Parathyroid adenoma (tissue), 2 donors: ENCODE measurements at regions not wholly inside any gene's neighbourhood (a gene's known extent, or its start where the extent isn't known, plus 50 kb on each side); places are given as distances from the start of the nearest gene placed in this dataset.

Source experiments
- H2AFZ ChIP-seq: fragments of 300-600 bp; sonication (generic); one replicate; pipeline ENCODE4 v1.7.0; 2017; ENCODE audit warnings: antibody characterized with exemption, mild to moderate bottlenecking
- H3K27ac ChIP-seq: fragments of 300-600 bp; sonication (generic); one replicate; pipeline ENCODE4 v1.7.0; 2017
- H3K27me3 ChIP-seq: fragments of 300-600 bp; sonication (generic); one replicate; pipeline ENCODE4 v1.7.0; 2017; ENCODE audit warnings: low read length; ENCODE audit not compliant: control insufficient read depth, insufficient read depth
- H3K36me3 ChIP-seq: fragments of 300-600 bp; sonication (generic); one replicate; pipeline ENCODE4 v1.7.0; 2017; ENCODE audit warnings: low read length; ENCODE audit not compliant: control insufficient read depth, insufficient read depth
- H3K4me1 ChIP-seq: fragments of 300-600 bp; sonication (generic); one replicate; pipeline ENCODE4 v1.7.0; 2017; ENCODE audit warnings: control low read depth
- H3K4me2 ChIP-seq: fragments of 300-600 bp; sonication (generic); one replicate; pipeline ENCODE4 v1.7.0; 2017; ENCODE audit warnings: low read length
- H3K4me3 ChIP-seq: fragments of 300-600 bp; sonication (generic); one replicate; pipeline ENCODE4 v1.7.0; 2017; ENCODE audit warnings: low read depth, low read length
- H3K79me2 ChIP-seq: fragments of 300-600 bp; sonication (generic); one replicate; pipeline ENCODE4 v1.7.0; 2017; ENCODE audit warnings: control low read depth
- H3K9ac ChIP-seq: fragments of 300-600 bp; sonication (generic); one replicate; pipeline ENCODE4 v1.7.0; 2017; ENCODE audit warnings: mild to moderate bottlenecking
- H3K9me3 ChIP-seq: fragments of 300-600 bp; sonication (generic); one replicate; pipeline ENCODE4 v1.7.0; 2017; ENCODE audit warnings: low read length; ENCODE audit not compliant: control insufficient read depth
- CTCF ChIP-seq: fragments of 300-600 bp; sonication (generic); IDR thresholded peaks from one replicate; pipeline ENCODE4 v1.7.0; 2017; ENCODE audit warnings: antibody characterized with exemption, mild to moderate bottlenecking
- donor health status: primary hyperparathyroidism.

DNA sequence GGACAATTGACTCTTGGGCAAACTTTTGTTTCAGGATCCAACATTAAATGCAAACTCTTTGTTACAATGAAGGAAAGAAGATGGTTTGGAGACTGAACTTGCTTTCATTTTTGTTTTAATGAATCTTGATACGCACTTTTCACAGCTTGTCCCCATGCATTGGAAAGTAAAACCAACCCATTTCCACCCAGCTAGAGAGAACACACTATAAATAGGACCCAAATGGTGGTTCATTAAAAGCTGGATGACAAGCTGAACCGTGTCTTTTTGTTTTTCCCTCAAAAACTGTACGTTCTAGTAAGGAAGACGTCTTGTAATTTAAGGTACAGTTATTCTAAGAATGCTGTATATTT is 95.3 kb upstream of the EGFL6 start:
- Histone ChIP-seq H2AFZ (no peak overlapping the region), H3K36me3 (no peaks in the 10 kb centered on the region), H3K9me3 (no peaks in the 10 kb centered on the region), H3K27me3 (no peaks in the 10 kb centered on the region), H3K79me2 (no peaks in the 10 kb centered on the region), H3K27ac (peak overlapping the region; percentile 11), H3K9ac (no peak overlapping the region), H3K4me1 (no peaks in the 10 kb centered on the region), H3K4me2 (no peak overlapping the region), H3K4me3 (no peak overlapping the region)
- TF ChIP-seq CTCF, result no peak

- Histone ChIP-seq H3K4me1 (no peaks in the 10 kb centered on the region), H2AFZ (no peak overlapping the region), H3K4me3 (no peak overlapping the region), H3K79me2 (no peaks in the 10 kb centered on the region), H3K9ac (no peak overlapping the region), H3K27me3 (no peaks in the 10 kb centered on the region), H3K27ac (peak overlapping the region; percentile 11), H3K4me2 (no peak overlapping the region), H3K36me3 (no peaks in the 10 kb centered on the region), H3K9me3 (no peaks in the 10 kb centered on the region)
- TF ChIP-seq CTCF, result no peak
Observed at GRCh38 chrX:13473442-13474163, 95.8 kb upstream of the EGFL6 start.

- Histone ChIP-seq H3K4me1 (no peaks in the 10 kb centered on the region), H3K27ac (no peak overlapping the region), H3K4me3 (no peak overlapping the region), H3K27me3 (no peaks in the 10 kb centered on the region), H3K9ac (no peak overlapping the region), H2AFZ (no peak overlapping the region), H3K9me3 (no peaks in the 10 kb centered on the region), H3K36me3 (no peaks in the 10 kb centered on the region), H3K79me2 (no peaks in the 10 kb centered on the region), H3K4me2 (no peak overlapping the region)
- TF ChIP-seq CTCF, result no peak
Observed at GRCh38 chrX:13472975-13473374, 96.4 kb upstream of the EGFL6 start.

- Histone ChIP-seq H3K9ac (no peak overlapping the region), H3K27me3 (no peaks in the 10 kb centered on the region), H3K4me3 (no peak overlapping the region), H3K4me1 (no peaks in the 10 kb centered on the region), H2AFZ (no peak overlapping the region), H3K27ac (no peak overlapping the region), H3K4me2 (no peak overlapping the region), H3K36me3 (no peaks in the 10 kb centered on the region), H3K9me3 (no peaks in the 10 kb centered on the region), H3K79me2 (no peaks in the 10 kb centered on the region)
- TF ChIP-seq CTCF, result no peak
Observed at GRCh38 chrX:13471269-13471668, 98.1 kb upstream of the EGFL6 start.

DNA sequence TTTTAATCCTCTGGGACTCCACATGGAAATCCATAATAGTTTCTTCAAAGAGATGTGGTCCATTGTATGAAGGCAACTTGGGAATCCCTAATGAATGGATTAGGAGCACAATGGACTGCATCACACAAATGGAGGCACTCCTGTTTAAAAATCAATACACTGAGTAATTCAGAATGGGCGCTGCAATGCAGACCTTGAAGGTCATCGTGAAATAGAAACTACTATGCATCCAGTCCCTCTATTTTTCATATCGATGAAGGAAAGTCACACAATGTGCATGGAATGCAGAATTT is 98.8 kb upstream of the EGFL6 start:
- H3K4me2 ChIP-seq, result no peak overlapping the region
- H3K27ac ChIP-seq, result no peak overlapping the region
- H3K4me1 ChIP-seq, result no peaks in the 10 kb centered on the region
- no peaks in the 10 kb centered on the region for H3K79me2 ChIP-seq
- no peaks in the 10 kb centered on the region for H3K36me3 ChIP-seq
- no peak overlapping the region for H3K9ac ChIP-seq
- no peak overlapping the region for H3K4me3 ChIP-seq
- H2AFZ ChIP-seq, result no peak overlapping the region
- TF ChIP-seq CTCF, result no peak
- no peaks in the 10 kb centered on the region for H3K27me3 ChIP-seq
- H3K9me3 ChIP-seq, result no peaks in the 10 kb centered on the region
